ENCODE measurements at regions not wholly inside any gene's neighbourhood (a gene's known extent, or its start where the extent isn't known, plus 50 kb on each side); places are given as distances from the start of the nearest gene placed in this dataset.

GRCh38 chr13:44294876-44295275 lies 78.7 kb upstream of the SERP2 start:
- Histone ChIP-seq H3K9me3 (replicated peaks) (no peaks in the 10 kb centered on the region), H3K27me3 (no peaks in the 10 kb centered on the region; the same call in 1 of the 2 replicates), H3K27ac (no peak overlapping the region), H3K36me3 (no peaks in the 10 kb centered on the region), H3K4me3 (no peak overlapping the region), H3K4me1 (no peaks in the 10 kb centered on the region)
- no peak for DNase-seq

- no peaks in the 10 kb centered on the region for H3K27me3 ChIP-seq
- no peaks in the 10 kb centered on the region for H3K4me1 ChIP-seq
- no peaks in the 10 kb centered on the region for H3K9me3 ChIP-seq (replicated peaks)
- H3K36me3 ChIP-seq: no peaks in the 10 kb centered on the region
- DNase-seq: no peak
- no peak overlapping the region for H3K27ac ChIP-seq
- no peak overlapping the region for H3K4me3 ChIP-seq
Observed at GRCh38 chr13:44296856-44297255, 76.8 kb upstream of the SERP2 start.

DNA sequence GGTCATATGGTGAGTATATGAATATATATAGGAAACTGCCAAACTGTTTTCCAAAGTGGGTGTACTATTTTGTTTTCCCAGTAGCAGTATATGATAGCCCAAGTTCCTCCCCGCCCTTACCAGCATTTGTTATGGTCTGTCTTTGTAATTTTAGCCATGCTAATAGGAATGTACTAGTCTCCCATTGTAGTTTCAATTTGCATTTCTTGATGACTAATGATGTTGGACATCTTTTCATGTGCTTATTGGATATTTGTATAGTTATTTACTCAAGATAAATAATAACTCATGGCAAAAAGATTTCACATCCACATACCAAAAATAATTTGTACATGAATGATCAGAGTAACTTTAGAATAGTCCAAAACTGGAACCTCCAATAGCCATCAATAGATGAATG lies 75.3 kb upstream of the SERP2 start:
- H3K4me1 ChIP-seq: no peaks in the 10 kb centered on the region
- no peaks in the 10 kb centered on the region for H3K27me3 ChIP-seq
- H3K9me3 ChIP-seq (replicated peaks): no peaks in the 10 kb centered on the region
- no peak overlapping the region for H3K4me3 ChIP-seq
- no peak overlapping the region for H3K27ac ChIP-seq
- no peak for DNase-seq
- H3K36me3 ChIP-seq: no peaks in the 10 kb centered on the region

- no peak overlapping the region for H3K4me3 ChIP-seq
- H3K27ac ChIP-seq: no peak overlapping the region
- no peaks in the 10 kb centered on the region for H3K27me3 ChIP-seq
- no peaks in the 10 kb centered on the region for H3K36me3 ChIP-seq
- no peaks in the 10 kb centered on the region for H3K4me1 ChIP-seq
- H3K9me3 ChIP-seq (replicated peaks): no peaks in the 10 kb centered on the region
- DNase-seq: no peak
Observed at GRCh38 chr13:44299152-44299943, 74.3 kb upstream of the SERP2 start.

- Histone ChIP-seq H3K4me3 (no peak overlapping the region), H3K4me1 (no peaks in the 10 kb centered on the region; the same call in 1 of the 2 replicates), H3K27me3 (no peaks in the 10 kb centered on the region), H3K9me3 (replicated peaks) (no peaks in the 10 kb centered on the region), H3K27ac (no peak overlapping the region), H3K36me3 (no peaks in the 10 kb centered on the region)
- DNase-seq: no peak
Observed at GRCh38 chr13:44300895-44301638, 72.6 kb upstream of the SERP2 start.

GRCh38 chr13:44301639-44302015 lies 72.0 kb upstream of the SERP2 start:
- Histone ChIP-seq H3K36me3 (no peaks in the 10 kb centered on the region), H3K4me1 (no peaks in the 10 kb centered on the region; the same call in 1 of the 2 replicates), H3K27me3 (no peaks in the 10 kb centered on the region), H3K4me3 (no peak overlapping the region), H3K9me3 (replicated peaks) (no peaks in the 10 kb centered on the region), H3K27ac (no peak overlapping the region)
- DNase-seq: no peak

GRCh38 chr13:44302233-44302632 lies 71.4 kb upstream of the SERP2 start:
- Histone ChIP-seq H3K4me3 (no peak overlapping the region), H3K27ac (no peak overlapping the region), H3K4me1 (no peaks in the 10 kb centered on the region; the same call in 1 of the 2 replicates), H3K9me3 (replicated peaks) (no peaks in the 10 kb centered on the region), H3K36me3 (no peaks in the 10 kb centered on the region), H3K27me3 (no peaks in the 10 kb centered on the region)
- DNase-seq: no peak

- Histone ChIP-seq H3K4me3 (no peak overlapping the region), H3K27ac (no peak overlapping the region), H3K27me3 (no peaks in the 10 kb centered on the region), H3K4me1 (no peaks in the 10 kb centered on the region; the same call in 1 of the 2 replicates), H3K9me3 (replicated peaks) (no peaks in the 10 kb centered on the region), H3K36me3 (no peaks in the 10 kb centered on the region)
- DNase-seq: no peak
Observed at GRCh38 chr13:44302940-44303575, 70.6 kb upstream of the SERP2 start.

- peak in 1 of 2 experiments; percentile 28 for DNase-seq
- no peak overlapping the region for H3K4me3 ChIP-seq
- no peaks in the 10 kb centered on the region for H3K9me3 ChIP-seq (replicated peaks)
- no peaks in the 10 kb centered on the region for H3K27me3 ChIP-seq
- H3K4me1 ChIP-seq: no peaks in the 10 kb centered on the region; the same call in 1 of the 2 replicates
- H3K36me3 ChIP-seq: no peaks in the 10 kb centered on the region
- H3K27ac ChIP-seq: no peak overlapping the region
Observed at GRCh38 chr13:44303681-44304432, 69.8 kb upstream of the SERP2 start.

DNA sequence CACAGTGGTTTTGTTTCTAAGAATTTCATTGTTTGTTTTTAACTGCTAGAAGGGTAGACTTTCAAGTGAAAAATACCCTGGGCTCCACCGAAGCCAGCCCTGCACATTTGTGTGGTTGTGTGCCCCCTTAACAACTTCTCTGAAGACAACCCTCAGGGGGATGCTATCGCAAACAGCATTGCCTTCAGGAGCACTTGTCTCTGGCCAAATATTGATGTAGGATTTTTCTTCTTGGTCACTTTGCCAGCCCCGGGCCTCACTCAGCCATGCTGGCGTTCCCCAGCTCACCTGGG lies 69.2 kb upstream of the SERP2 start:
- H3K27me3 ChIP-seq: no peaks in the 10 kb centered on the region
- DNase-seq: no peak
- H3K9me3 ChIP-seq (replicated peaks): no peaks in the 10 kb centered on the region
- H3K4me1 ChIP-seq: peaks cover 1% of the 10 kb centered on the region; the same call in 1 of the 2 replicates
- H3K27ac ChIP-seq: no peak overlapping the region
- H3K36me3 ChIP-seq: no peaks in the 10 kb centered on the region
- H3K4me3 ChIP-seq: no peak overlapping the region

GRCh38 chr13:44305286-44305685 lies 68.3 kb upstream of the SERP2 start:
- Histone ChIP-seq H3K27ac (no peak overlapping the region), H3K27me3 (no peaks in the 10 kb centered on the region), H3K36me3 (no peaks in the 10 kb centered on the region), H3K9me3 (replicated peaks) (no peaks in the 10 kb centered on the region), H3K4me1 (peaks cover 8% of the 10 kb centered on the region), H3K4me3 (no peak overlapping the region)
- DNase-seq: no peak

DNA sequence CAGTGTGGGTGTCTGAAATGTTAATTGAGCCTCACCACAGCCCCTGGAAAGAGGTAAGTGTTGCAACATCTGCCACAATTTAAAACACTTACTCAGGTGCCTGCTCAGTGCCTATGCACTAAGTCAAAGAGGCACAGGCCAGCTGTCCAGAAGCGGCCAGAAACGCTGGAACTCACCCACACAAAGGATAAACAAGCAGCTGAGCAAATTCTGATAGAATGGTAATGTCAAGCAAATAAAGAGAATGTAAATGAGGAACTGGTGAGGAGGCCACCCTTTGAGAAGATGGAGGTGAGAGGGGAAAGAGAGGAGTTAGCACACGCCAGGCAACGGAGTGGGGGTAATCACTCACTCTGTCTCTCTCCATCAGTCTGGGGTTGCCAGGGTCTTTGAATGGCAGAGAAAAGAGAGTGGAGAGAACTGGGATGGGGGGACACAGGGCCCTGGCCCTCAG lies 67.7 kb upstream of the SERP2 start:
- no peak overlapping the region for H3K4me3 ChIP-seq
- H3K36me3 ChIP-seq: no peaks in the 10 kb centered on the region
- H3K27ac ChIP-seq: no peak overlapping the region
- H3K27me3 ChIP-seq: no peaks in the 10 kb centered on the region
- DNase-seq: no peak
- no peaks in the 10 kb centered on the region for H3K9me3 ChIP-seq (replicated peaks)
- H3K4me1 ChIP-seq: peaks cover 10% of the 10 kb centered on the region

GRCh38 chr13:44306371-44307192 lies 67.0 kb upstream of the SERP2 start:
- no peaks in the 10 kb centered on the region for H3K27me3 ChIP-seq
- H3K4me1 ChIP-seq: peaks cover 14% of the 10 kb centered on the region
- H3K9me3 ChIP-seq (replicated peaks): no peaks in the 10 kb centered on the region
- no peaks in the 10 kb centered on the region for H3K36me3 ChIP-seq
- DNase-seq: peak in 1 of 2 experiments; percentile 25
- peak overlapping the region; percentile 17; the same call in 1 of the 2 replicates for H3K4me3 ChIP-seq
- no peak overlapping the region for H3K27ac ChIP-seq

GRCh38 chr13:44307255-44307654 lies 66.4 kb upstream of the SERP2 start:
- H3K27ac ChIP-seq: no peak overlapping the region

More at GRCh38 chr13:44307255-44307654, 66.4 kb upstream of the SERP2 start:
- Histone ChIP-seq H3K4me3 (no peak overlapping the region), H3K36me3 (no peaks in the 10 kb centered on the region), H3K4me1 (peaks cover 17% of the 10 kb centered on the region), H3K9me3 (replicated peaks) (no peaks in the 10 kb centered on the region), H3K27me3 (no peaks in the 10 kb centered on the region)
- no peak for DNase-seq

Data from SJCRH30 (cell line).